ENCODE measurements at regions not wholly inside any gene's neighbourhood (a gene's known extent, or its start where the extent isn't known, plus 50 kb on each side); places are given as distances from the start of the nearest gene placed in this dataset.

DNA sequence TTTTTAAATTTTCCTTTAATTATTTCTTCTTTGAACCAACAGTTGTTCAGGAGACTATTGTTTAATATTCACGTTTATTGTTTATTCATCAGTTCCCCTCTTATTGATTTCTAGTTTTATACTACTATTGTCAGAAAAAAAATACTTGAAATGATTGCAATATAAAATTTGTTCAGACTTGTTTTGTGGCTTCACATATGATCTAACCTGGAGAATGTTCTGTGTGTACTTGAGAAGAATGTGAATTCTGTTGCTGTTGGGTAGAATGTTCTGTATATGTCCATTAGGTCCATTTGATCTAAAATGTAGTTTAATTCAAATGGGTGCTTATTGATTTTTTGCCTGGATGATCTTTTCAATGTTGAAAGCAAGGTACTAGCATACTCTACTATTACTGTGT lies 408.7 kb upstream of the RIOK2 start:
- H3K4me3 ChIP-seq = no peak overlapping the region
- H3K4me1 ChIP-seq = no peaks in the 10 kb centered on the region
- H3K36me3 ChIP-seq = no peaks in the 10 kb centered on the region
- DNase-seq = no peak
- intact Hi-C loops (cut with DNase I; ENCODE audit: low total_unique reads) = no loop called here
- no peaks in the 10 kb centered on the region for H3K27me3 ChIP-seq
- TF ChIP-seq, protein P1, sequence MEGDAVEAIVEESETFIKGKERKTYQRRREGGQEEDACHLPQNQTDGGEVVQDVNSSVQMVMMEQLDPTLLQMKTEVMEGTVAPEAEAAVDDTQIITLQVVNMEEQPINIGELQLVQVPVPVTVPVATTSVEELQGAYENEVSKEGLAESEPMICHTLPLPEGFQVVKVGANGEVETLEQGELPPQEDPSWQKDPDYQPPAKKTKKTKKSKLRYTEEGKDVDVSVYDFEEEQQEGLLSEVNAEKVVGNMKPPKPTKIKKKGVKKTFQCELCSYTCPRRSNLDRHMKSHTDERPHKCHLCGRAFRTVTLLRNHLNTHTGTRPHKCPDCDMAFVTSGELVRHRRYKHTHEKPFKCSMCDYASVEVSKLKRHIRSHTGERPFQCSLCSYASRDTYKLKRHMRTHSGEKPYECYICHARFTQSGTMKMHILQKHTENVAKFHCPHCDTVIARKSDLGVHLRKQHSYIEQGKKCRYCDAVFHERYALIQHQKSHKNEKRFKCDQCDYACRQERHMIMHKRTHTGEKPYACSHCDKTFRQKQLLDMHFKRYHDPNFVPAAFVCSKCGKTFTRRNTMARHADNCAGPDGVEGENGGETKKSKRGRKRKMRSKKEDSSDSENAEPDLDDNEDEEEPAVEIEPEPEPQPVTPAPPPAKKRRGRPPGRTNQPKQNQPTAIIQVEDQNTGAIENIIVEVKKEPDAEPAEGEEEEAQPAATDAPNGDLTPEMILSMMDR (IDR thresholded peaks at IDR 0.05) = no peak
- no peak for TF ChIP-seq POLR2A (IDR thresholded peaks at IDR 0.05)
- H3K9me3 ChIP-seq = no peaks in the 10 kb centered on the region
- H3K27ac ChIP-seq = no peak overlapping the region

DNA sequence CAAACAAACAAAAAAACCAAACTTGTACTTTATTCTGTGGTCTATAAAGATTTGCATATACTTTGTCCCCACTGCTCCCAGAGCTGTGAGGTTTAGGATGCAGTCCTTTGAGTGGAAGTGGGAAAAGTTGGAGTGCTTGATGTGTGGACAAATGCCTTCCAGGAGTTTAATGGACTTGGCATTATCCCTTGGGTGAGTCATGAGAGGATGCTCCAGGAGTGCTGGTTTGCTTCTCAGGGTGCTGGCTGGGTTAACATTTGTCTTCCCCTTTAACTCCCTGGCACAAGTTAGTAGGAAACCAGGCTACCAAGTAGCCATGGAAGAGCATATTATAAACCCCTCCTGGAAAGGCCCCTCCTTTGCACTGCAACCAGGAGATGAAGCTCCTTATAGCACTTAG lies 417.4 kb upstream of the RIOK2 start:
- Histone ChIP-seq H3K27me3 (no peaks in the 10 kb centered on the region), H3K4me3 (no peak overlapping the region), H3K36me3 (no peaks in the 10 kb centered on the region), H3K27ac (no peak overlapping the region), H3K4me1 (no peaks in the 10 kb centered on the region), H3K9me3 (peaks cover 0 to 11% of the 10 kb centered on the region in 2 donors)
- intact Hi-C loops (cut with DNase I; ENCODE audit: low total_unique reads) = no loop called here
- TF ChIP-seq POLR2A (IDR thresholded peaks at IDR 0.05) = no peak
- TF ChIP-seq, protein P1 (IDR thresholded peaks at IDR 0.05) = no peak
- no peak for DNase-seq

DNA sequence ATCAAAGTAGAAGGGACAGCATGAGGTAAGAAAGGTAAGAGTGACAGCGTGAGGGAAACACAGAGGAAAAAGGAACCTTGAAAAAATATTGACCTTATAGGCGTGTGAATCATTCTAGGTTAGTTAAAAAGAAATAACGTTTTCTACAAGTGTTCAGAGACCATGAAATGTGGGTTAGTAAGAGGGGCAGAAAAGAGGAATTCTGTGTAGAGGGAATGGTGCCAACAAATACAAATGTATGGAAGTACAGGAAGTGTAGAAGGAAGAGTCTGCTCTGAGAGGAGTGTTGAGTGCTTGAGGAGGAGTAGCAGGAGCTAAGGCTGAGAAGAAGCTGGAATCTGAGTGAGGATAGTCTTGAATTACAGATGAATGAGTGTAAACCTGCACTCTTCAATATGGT lies 418.6 kb upstream of the RIOK2 start:
- Histone ChIP-seq H3K9me3 (peaks cover 0 to 11% of the 10 kb centered on the region in 2 donors), H3K36me3 (no peaks in the 10 kb centered on the region), H3K27ac (no peak overlapping the region), H3K4me1 (no peaks in the 10 kb centered on the region), H3K4me3 (no peak overlapping the region), H3K27me3 (no peaks in the 10 kb centered on the region)
- intact Hi-C loops (cut with DNase I; ENCODE audit: low total_unique reads) = no loop called here
- no peak for TF ChIP-seq POLR2A (IDR thresholded peaks at IDR 0.05)
- TF ChIP-seq, protein P1 (IDR thresholded peaks at IDR 0.05) = no peak
- no peak for DNase-seq

DNA sequence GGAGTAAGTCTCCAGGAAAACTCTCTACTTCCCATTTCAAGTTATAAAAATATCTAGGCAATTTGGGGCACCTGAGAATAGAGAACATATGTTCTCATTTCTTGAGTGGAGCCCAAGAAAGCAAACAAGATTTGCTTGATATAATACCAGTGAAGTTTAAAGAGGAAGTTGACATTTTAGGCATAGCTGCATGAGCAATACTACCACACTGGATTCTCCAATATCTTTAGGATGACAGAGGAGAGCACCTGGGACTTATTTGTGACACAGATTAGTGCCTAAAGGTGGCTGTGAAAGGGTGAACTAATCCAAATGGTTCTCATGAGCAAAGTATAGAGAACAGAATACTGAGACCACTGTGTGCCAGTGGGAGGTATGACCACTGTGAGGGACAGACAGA lies 423.5 kb upstream of the RIOK2 start:
- H3K27me3 ChIP-seq = no peaks in the 10 kb centered on the region
- intact Hi-C loops (cut with DNase I; ENCODE audit: low total_unique reads) = no loop called here
- H3K9me3 ChIP-seq = no peaks in the 10 kb centered on the region
- TF ChIP-seq, protein P1 (IDR thresholded peaks at IDR 0.05) = no peak
- no peak for TF ChIP-seq POLR2A (IDR thresholded peaks at IDR 0.05)
- H3K36me3 ChIP-seq = no peaks in the 10 kb centered on the region
- DNase-seq = no peak
- H3K4me1 ChIP-seq = no peaks in the 10 kb centered on the region
- no peak overlapping the region for H3K4me3 ChIP-seq
- H3K27ac ChIP-seq = no peak overlapping the region

DNA sequence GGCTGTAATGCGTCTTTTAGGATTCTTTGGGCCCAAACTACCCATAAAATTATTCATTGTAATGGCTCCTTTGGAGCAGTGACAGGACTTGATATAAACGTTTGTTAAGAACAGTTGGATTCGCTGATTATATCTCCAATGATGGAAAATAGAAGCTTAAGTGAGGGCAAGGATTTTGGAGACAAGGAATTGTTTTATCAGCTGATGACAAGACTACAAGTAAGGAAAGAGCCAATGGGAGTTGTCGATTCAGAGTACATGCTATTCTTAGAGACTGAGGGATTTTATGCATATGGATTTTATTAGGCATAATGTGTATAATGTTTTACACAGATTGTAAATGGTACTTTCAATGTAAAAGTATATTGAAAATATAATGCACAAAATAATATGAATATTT lies 425.5 kb upstream of the RIOK2 start:
- H3K36me3 ChIP-seq = no peaks in the 10 kb centered on the region
- H3K27ac ChIP-seq = no peak overlapping the region

More for the DNA sequence above, 425.5 kb upstream of the RIOK2 start:
- Histone ChIP-seq H3K4me1 (no peaks in the 10 kb centered on the region), H3K4me3 (no peak overlapping the region), H3K9me3 (no peaks in the 10 kb centered on the region), H3K27me3 (no peaks in the 10 kb centered on the region)
- no peak for TF ChIP-seq POLR2A (IDR thresholded peaks at IDR 0.05)
- TF ChIP-seq, protein P1 (IDR thresholded peaks at IDR 0.05) = no peak
- DNase-seq = no peak
- intact Hi-C loops (cut with DNase I; ENCODE audit: low total_unique reads) = no loop called here

Measured in uterus (tissue), 3 donors.